ENCODE measurements at regions not wholly inside any gene's neighbourhood (a gene's known extent, or its start where the extent isn't known, plus 50 kb on each side); places are given as distances from the start of the nearest gene placed in this dataset.

DNA sequence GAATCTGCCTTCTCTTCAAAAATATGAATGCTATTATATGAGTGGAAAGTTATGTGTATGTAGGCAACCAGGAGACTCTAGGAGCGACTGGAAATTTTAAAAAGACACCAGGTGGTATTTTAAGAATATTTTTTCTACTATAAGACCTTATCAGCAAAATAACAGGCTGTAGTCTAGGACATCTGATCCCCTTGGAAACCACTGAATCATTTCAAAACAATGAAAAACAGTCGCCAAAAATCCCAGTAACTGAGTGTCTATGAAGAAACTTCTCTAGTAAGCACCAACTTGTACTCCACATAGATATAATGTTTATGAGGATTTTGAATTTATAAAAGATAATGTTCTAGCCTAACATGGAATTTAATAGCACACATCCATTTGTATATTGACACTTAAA lies 358.5 kb downstream of the GPATCH2 start:
- 71 to 78% methylated on average over 2 of the region's 2 CpGs for WGBS, 2 donors
- H3K4me1 ChIP-seq: no peaks in the 10 kb centered on the region
- no peak for DNase-seq
- no peaks in the 10 kb centered on the region for H3K9me3 ChIP-seq
- H3K4me3 ChIP-seq: no peak overlapping the region
- peak overlapping the region in 1 of 4 donors; percentile 41 for H3K27ac ChIP-seq
- H3K36me3 ChIP-seq: no peaks in the 10 kb centered on the region
- intact Hi-C loops (cut with DNase I): no loop called here
- no peaks in the 10 kb centered on the region for H3K27me3 ChIP-seq
- TF ChIP-seq EP300 (IDR thresholded peaks at IDR 0.05) (no peak), POLR2A (IDR thresholded peaks at IDR 0.05) (no peak), POLR2AphosphoS5 (IDR thresholded peaks at IDR 0.05) (no peak)
- TF ChIP-seq, protein P1, sequence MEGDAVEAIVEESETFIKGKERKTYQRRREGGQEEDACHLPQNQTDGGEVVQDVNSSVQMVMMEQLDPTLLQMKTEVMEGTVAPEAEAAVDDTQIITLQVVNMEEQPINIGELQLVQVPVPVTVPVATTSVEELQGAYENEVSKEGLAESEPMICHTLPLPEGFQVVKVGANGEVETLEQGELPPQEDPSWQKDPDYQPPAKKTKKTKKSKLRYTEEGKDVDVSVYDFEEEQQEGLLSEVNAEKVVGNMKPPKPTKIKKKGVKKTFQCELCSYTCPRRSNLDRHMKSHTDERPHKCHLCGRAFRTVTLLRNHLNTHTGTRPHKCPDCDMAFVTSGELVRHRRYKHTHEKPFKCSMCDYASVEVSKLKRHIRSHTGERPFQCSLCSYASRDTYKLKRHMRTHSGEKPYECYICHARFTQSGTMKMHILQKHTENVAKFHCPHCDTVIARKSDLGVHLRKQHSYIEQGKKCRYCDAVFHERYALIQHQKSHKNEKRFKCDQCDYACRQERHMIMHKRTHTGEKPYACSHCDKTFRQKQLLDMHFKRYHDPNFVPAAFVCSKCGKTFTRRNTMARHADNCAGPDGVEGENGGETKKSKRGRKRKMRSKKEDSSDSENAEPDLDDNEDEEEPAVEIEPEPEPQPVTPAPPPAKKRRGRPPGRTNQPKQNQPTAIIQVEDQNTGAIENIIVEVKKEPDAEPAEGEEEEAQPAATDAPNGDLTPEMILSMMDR (IDR thresholded peaks at IDR 0.05): no peak

DNA sequence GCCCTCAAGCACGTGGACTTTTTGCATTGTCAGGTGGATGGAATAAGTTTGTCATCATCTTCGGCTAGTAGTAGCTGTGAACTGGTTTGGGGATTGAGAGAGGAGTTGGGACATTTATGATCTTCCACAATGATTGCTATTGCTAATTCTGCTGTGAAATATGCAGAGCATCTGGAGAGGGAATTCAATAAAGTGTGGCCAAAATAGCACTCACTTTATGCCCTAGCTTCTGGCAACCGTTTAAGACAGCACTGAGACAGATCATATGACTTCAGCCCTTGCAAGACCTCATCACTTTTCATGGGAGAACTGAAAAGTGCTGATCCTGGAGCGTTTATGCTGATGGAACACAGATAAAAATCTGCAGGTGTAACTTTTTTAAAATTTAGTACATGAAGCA lies 360.8 kb downstream of the GPATCH2 start:
- 60 to 62% methylated on average over 4 of the region's 4 CpGs for WGBS, 2 donors
- Histone ChIP-seq H3K27me3 (no peaks in the 10 kb centered on the region), H3K27ac (peak overlapping the region in 1 of 4 donors; percentile 14), H3K4me1 (no peaks in the 10 kb centered on the region), H3K36me3 (no peaks in the 10 kb centered on the region), H3K9me3 (no peaks in the 10 kb centered on the region), H3K4me3 (no peak overlapping the region)
- no peak for DNase-seq
- intact Hi-C loops (cut with DNase I): no loop called here
- TF ChIP-seq EP300 (IDR thresholded peaks at IDR 0.05) (no peak), POLR2AphosphoS5 (IDR thresholded peaks at IDR 0.05) (no peak), POLR2A (IDR thresholded peaks at IDR 0.05) (no peak)
- TF ChIP-seq, protein P1 (IDR thresholded peaks at IDR 0.05): no peak

DNA sequence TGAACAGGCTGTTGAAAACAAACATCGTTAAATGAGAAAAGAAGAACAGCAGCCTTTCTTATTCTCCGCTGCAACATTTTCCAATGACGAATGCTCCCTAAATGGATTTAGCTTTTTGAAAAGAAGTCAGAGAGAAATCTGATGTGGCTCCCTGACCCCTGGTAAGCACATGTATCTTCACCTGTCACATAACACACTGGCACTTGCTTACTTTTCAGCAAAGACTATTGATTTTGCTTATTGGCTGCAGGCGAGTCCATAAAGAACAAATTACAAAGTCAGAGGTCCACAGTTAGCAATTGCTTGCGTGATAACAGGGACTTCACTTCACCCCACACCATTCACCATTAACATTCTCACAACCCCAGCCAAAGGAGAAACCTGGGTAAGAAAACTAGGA lies 362.8 kb downstream of the GPATCH2 start:
- no peak for TF ChIP-seq POLR2AphosphoS5 (IDR thresholded peaks at IDR 0.05)
- TF ChIP-seq, protein P1 (IDR thresholded peaks at IDR 0.05): no peak
- TF ChIP-seq POLR2A (IDR thresholded peaks at IDR 0.05): no peak
- no peak for TF ChIP-seq EP300 (IDR thresholded peaks at IDR 0.05)
- Histone ChIP-seq H3K36me3 (no peaks in the 10 kb centered on the region), H3K4me1 (no peaks in the 10 kb centered on the region), H3K9me3 (no peaks in the 10 kb centered on the region), H3K27ac (no peak overlapping the region), H3K27me3 (no peaks in the 10 kb centered on the region), H3K4me3 (no peak overlapping the region)
- intact Hi-C loops (cut with DNase I): no loop called here
- DNase-seq: no peak
- 78 to 90% methylated on average over 5 of the region's 5 CpGs for WGBS, 2 donors

DNA sequence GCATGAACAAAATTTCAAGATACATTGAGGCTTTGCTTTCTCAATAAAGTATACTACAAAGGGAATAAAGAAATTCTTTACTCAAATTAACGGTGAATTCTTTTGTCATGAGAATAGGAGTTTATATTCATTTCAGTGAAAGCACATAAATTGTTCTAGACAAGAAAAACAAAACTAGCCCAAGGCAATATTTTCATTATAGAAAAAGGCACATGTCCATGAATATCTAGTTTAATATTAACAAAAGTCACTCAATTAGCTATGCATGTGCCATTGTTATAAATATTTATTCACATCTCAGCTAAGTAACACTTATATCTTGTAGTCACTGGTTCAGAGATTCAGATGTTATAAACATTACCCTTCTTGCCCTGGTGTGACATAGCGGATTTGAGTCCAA lies 369.3 kb downstream of the GPATCH2 start:
- Histone ChIP-seq H3K9me3 (no peaks in the 10 kb centered on the region), H3K4me3 (no peak overlapping the region), H3K36me3 (no peaks in the 10 kb centered on the region), H3K27me3 (no peaks in the 10 kb centered on the region), H3K4me1 (no peaks in the 10 kb centered on the region), H3K27ac (no peak overlapping the region)
- intact Hi-C loops (cut with DNase I): no loop called here
- no peak for TF ChIP-seq POLR2A (IDR thresholded peaks at IDR 0.05)
- TF ChIP-seq POLR2AphosphoS5 (IDR thresholded peaks at IDR 0.05): no peak
- no peak for TF ChIP-seq EP300 (IDR thresholded peaks at IDR 0.05)
- TF ChIP-seq, protein P1 (IDR thresholded peaks at IDR 0.05): no peak
- WGBS, 2 donors: 78 to 82% methylated on average over 2 of the region's 2 CpGs
- no peak for DNase-seq

DNA sequence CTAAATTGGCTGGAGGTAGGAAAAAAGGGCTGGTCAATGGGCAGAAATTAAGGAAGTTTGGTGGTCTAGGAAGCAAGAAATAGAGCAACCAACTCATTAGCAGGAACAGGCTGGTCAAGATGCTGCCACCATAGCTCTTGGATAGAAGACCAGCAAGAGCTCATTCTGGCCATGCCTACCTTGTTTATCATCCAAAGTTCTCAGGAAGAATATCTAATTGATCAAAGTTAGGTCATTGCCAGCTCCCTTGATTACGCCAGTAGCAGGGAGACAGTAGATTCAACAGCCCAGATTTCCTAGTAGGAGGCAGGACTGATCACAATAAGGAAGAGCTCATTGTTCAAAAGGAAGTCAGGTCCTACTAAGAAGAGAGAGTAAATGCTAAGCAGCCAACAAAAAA lies 370.2 kb downstream of the GPATCH2 start:
- H3K36me3 ChIP-seq: no peaks in the 10 kb centered on the region
- 87 to 88% methylated on average over 1 of the region's 1 CpG for WGBS, 2 donors

More for the DNA sequence above, 370.2 kb downstream of the GPATCH2 start:
- Histone ChIP-seq H3K27me3 (no peaks in the 10 kb centered on the region), H3K4me3 (no peak overlapping the region), H3K27ac (no peak overlapping the region), H3K9me3 (no peaks in the 10 kb centered on the region), H3K4me1 (no peaks in the 10 kb centered on the region)
- intact Hi-C loops (cut with DNase I): no loop called here
- no peak for DNase-seq
- TF ChIP-seq POLR2AphosphoS5 (IDR thresholded peaks at IDR 0.05) (no peak), EP300 (IDR thresholded peaks at IDR 0.05) (no peak)
- TF ChIP-seq, protein P1 (IDR thresholded peaks at IDR 0.05): no peak
